Endothelial cell of umbilical vein (primary cell): ENCODE measurements at regions not wholly inside any gene's neighbourhood (a gene's known extent, or its start where the extent isn't known, plus 50 kb on each side); places are given as distances from the start of the nearest gene placed in this dataset.
A peak's percentile ranks its signal among the peaks of the same experiment; 100 is the strongest.

Experiments
- BruUV-seq: library from RNA; stranded (reverse); fragments of 400-500 nt; replicated peaks from 2 replicates; lab custom pipeline; 2021; lab: Mats Ljungman, UMichigan
- CTCF ChIA-PET: fragments of 300-600, 350-600 bp; sonication (Branson Sonifier 250); formaldehyde crosslinking; loops from one replicate; lab custom pipeline; 2021; ENCODE audit warnings: antibody characterized with exemption, inconsistent platforms; lab: Charles Lee
- POLR2A ChIA-PET: fragments of 300-600, 350-600 bp; sonication (Branson Sonifier 250); formaldehyde crosslinking; loops from one replicate; lab custom pipeline; 2021; ENCODE audit warnings: antibody characterized with exemption, inconsistent platforms; lab: Charles Lee
- DNase-seq: peaks from one replicate; pipeline ENCODE4 v3.0.0-alpha.2; 2011; ENCODE audit warnings: low read depth, low spot score
- FAIRE-seq: peaks from 2 replicates; lab custom pipeline; 2011; peaks lifted over from hg19 to GRCh38; lab: Jason Lieb, UNC
- H2AFZ ChIP-seq: 2 replicates; pipeline ENCODE4 v1.6.0; 2012; ENCODE audit warnings: low read depth, low read length, control low read depth, inconsistent platforms
- H3K27ac ChIP-seq: 2 replicates; pipeline ENCODE4 v1.5.1; 2011; ENCODE audit warnings: low read depth, mild to moderate bottlenecking, control low read depth, low read length, moderate library complexity; ENCODE audit not compliant: insufficient read depth
- H3K27me3 ChIP-seq, 2 experiments: 2 replicates each; pipeline versions ENCODE4 v1.6.0 to v1.6.1; 2011; ENCODE audit warnings: low read length in 2 of 2, mixed read lengths in 1 of 2; ENCODE audit not compliant: control insufficient read depth in 2 of 2, insufficient read depth in 2 of 2
- H3K36me3 ChIP-seq, 2 experiments: 2 replicates in 1 of 2; 3 replicates in 1 of 2; pipeline ENCODE4 v1.5.1; 2011; ENCODE audit warnings: low read length in 2 of 2, mild to moderate bottlenecking in 1 of 2, moderate library complexity in 1 of 2; ENCODE audit not compliant: control insufficient read depth in 2 of 2, insufficient read depth in 2 of 2; ENCODE audit errors: extremely low read depth in 1 of 2
- H3K4me1 ChIP-seq: 3 replicates; pipeline ENCODE4 v1.5.1; 2011; ENCODE audit warnings: mild to moderate bottlenecking, low read length; ENCODE audit not compliant: control insufficient read depth, insufficient read depth; ENCODE audit errors: extremely low read depth
- H3K4me2 ChIP-seq: 2 replicates; pipeline ENCODE4 v1.6.1; 2011; ENCODE audit warnings: low read length, control low read depth, mixed read lengths; ENCODE audit not compliant: insufficient read depth
- H3K4me3 ChIP-seq, 3 experiments: fragments of 200-600 bp in 1 of 3; sonication (generic), shearing (Covaris generic) in 1 of 3; replicated peaks in 1 of 3; 2 replicates each; pipeline ENCODE4 v1.5.1; 2011 to 2016; ENCODE audit warnings: control low read depth in 3 of 3, low read length in 3 of 3, mild to moderate bottlenecking in 2 of 3, inconsistent platforms in 1 of 3, low read depth in 1 of 3, moderate library complexity in 1 of 3; ENCODE audit not compliant: insufficient read depth in 1 of 3
- H3K79me2 ChIP-seq: 2 replicates; pipeline ENCODE4 v1.6.0; 2012; ENCODE audit warnings: low read length, inconsistent platforms; ENCODE audit not compliant: control insufficient read depth, insufficient read depth
- H3K9ac ChIP-seq: replicated peaks from 2 replicates; pipeline ENCODE3; 2011; ENCODE audit warnings: low read length, control low read depth; ENCODE audit not compliant: insufficient read depth; ENCODE audit errors: extremely low read depth
- H3K9me1 ChIP-seq: replicated peaks from 3 replicates; pipeline ENCODE4 v1.6.0; 2011; ENCODE audit warnings: mild to moderate bottlenecking, low read length; ENCODE audit not compliant: control insufficient read depth, insufficient read depth; ENCODE audit errors: extremely low read depth
- H3K9me3 ChIP-seq: replicated peaks from 2 replicates; pipeline ENCODE4 v1.5.1; 2012; ENCODE audit warnings: low read length, inconsistent platforms; ENCODE audit not compliant: control insufficient read depth, insufficient read depth
- H4K20me1 ChIP-seq: replicated peaks from 2 replicates; pipeline ENCODE3; 2011; ENCODE audit warnings: mild to moderate bottlenecking, low read length; ENCODE audit not compliant: control insufficient read depth, insufficient read depth; ENCODE audit errors: extremely low read depth
- EZH2 ChIP-seq: IDR thresholded peaks from 2 replicates; pipeline ENCODE4 v1.6.1; 2012; ENCODE audit warnings: borderline replicate concordance, low read depth, mild to moderate bottlenecking, moderate library complexity, low read length, inconsistent platforms; ENCODE audit not compliant: severe bottlenecking
- FOS ChIP-seq: IDR thresholded peaks from 2 replicates; pipeline ENCODE4 v1.6.1; 2011; ENCODE audit warnings: mild to moderate bottlenecking, low read length, moderate library complexity, borderline replicate concordance; ENCODE audit not compliant: insufficient read depth
- GATA2 ChIP-seq: IDR thresholded peaks from 2 replicates; pipeline ENCODE4 v1.7.0; 2011; ENCODE audit warnings: low read depth, mild to moderate bottlenecking, moderate library complexity, mixed read lengths, low read length; ENCODE audit not compliant: insufficient read length, insufficient read depth
- JUN ChIP-seq: IDR thresholded peaks from 2 replicates; pipeline ENCODE4 v1.6.1; 2011; ENCODE audit warnings: borderline replicate concordance, low read depth; ENCODE audit not compliant: insufficient read length, insufficient read depth
- MAX ChIP-seq: IDR thresholded peaks from 2 replicates; pipeline ENCODE4 v1.6.1; 2011; ENCODE audit not compliant: insufficient read depth, insufficient read length
- MYC ChIP-seq: IDR thresholded peaks from one replicate; pipeline ENCODE4 v1.6.1; 2011; ENCODE audit warnings: mild to moderate bottlenecking, low read depth, low read length
- POLR2A ChIP-seq: IDR thresholded peaks from 2 replicates; pipeline ENCODE4 v1.6.1; 2012; ENCODE audit warnings: low read depth, mild to moderate bottlenecking, control low read depth, low read length
- POLR2AphosphoS5 ChIP-seq: IDR thresholded peaks from 2 replicates; pipeline ENCODE4 v1.6.1; 2012; ENCODE audit warnings: low read depth, mild to moderate bottlenecking, control low read depth, low read length, moderate library complexity; ENCODE audit not compliant: insufficient read depth
- dilution Hi-C: fragments of 300-500 bp; cut with MboI; formaldehyde crosslinking; loops from one replicate; pipeline ENCODE4 v1.15.0; 2019; ENCODE audit warnings: low sequenced_read_pairs; ENCODE audit not compliant: extremely low pct_ligation_motif_present
- intact Hi-C: fragments of 100-400 bp; cut with micrococcal nuclease; formaldehyde crosslinking; loops from one replicate; pipeline ENCODE4 v1.10.0; 2022
- TF ChIP-seq, protein P1 (sequence below), 2 donors: IDR thresholded peaks; 1 replicate in 1 of 2; 2 replicates in 1 of 2; pipeline ENCODE4 v1.5.1; 2011; ENCODE audit warnings: low read length in 2 of 2, mild to moderate bottlenecking in 2 of 2, moderate library complexity in 2 of 2, control low read depth in 1 of 2, inconsistent platforms in 1 of 2, low read depth in 1 of 2; ENCODE audit not compliant: insufficient read depth in 1 of 2; ENCODE audit errors: extremely low read depth in 1 of 2

DNA sequence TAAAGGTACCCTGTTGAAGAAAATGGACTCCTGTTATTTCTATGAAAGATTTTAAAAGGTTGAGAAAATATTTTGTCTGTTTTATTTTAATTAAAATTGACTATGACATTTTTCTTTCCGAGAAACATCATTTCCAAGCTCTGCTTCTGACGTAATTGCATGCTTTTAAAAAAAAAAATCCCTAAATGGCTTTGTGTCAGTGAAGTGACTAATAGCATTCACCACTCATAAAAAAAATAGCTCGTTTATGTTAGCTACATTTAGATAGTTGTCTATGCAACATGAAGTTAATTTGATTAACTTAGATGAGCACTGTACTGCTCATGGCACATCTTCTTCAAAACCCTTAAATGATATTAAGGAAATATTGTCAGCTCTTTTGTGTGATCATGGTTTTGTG lies 105.1 kb upstream of the KLHL13 start:
- intact Hi-C loops = loop anchor here (10.0 kb wide), 1 partner anchor 317 kb away; no protein-coding TSS in a partner anchor
- H3K27ac ChIP-seq = no peak overlapping the region
- H3K9ac ChIP-seq = no peak overlapping the region

More for the DNA sequence above, 105.1 kb upstream of the KLHL13 start:
- H3K27me3 ChIP-seq = no peaks in the 10 kb centered on the region
- DNase-seq = peak; percentile 46
- no TSS peak for BruUV-seq
- TF ChIP-seq, protein P1, sequence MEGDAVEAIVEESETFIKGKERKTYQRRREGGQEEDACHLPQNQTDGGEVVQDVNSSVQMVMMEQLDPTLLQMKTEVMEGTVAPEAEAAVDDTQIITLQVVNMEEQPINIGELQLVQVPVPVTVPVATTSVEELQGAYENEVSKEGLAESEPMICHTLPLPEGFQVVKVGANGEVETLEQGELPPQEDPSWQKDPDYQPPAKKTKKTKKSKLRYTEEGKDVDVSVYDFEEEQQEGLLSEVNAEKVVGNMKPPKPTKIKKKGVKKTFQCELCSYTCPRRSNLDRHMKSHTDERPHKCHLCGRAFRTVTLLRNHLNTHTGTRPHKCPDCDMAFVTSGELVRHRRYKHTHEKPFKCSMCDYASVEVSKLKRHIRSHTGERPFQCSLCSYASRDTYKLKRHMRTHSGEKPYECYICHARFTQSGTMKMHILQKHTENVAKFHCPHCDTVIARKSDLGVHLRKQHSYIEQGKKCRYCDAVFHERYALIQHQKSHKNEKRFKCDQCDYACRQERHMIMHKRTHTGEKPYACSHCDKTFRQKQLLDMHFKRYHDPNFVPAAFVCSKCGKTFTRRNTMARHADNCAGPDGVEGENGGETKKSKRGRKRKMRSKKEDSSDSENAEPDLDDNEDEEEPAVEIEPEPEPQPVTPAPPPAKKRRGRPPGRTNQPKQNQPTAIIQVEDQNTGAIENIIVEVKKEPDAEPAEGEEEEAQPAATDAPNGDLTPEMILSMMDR (IDR thresholded peaks at IDR 0.05; ENCODE audit: extremely low read depth in 1 of 2, insufficient read depth in 1 of 2, low read depth in 1 of 2, low read length in 2 of 2) = no peak
- TF ChIP-seq POLR2A = no peak
- no peak for TF ChIP-seq EZH2
- TF ChIP-seq GATA2 = no peak
- TF ChIP-seq JUN = peak; percentile 16
- TF ChIP-seq MYC = no peak
- TF ChIP-seq MAX = no peak
- TF ChIP-seq POLR2AphosphoS5 = no peak
- TF ChIP-seq FOS = no peak
- H3K4me3 ChIP-seq = no peak overlapping the region
- H2AFZ ChIP-seq = no peak overlapping the region
- H3K36me3 ChIP-seq = no peaks in the 10 kb centered on the region
- H3K4me1 ChIP-seq = peaks cover 22% of the 10 kb centered on the region
- CTCF ChIA-PET = interaction anchor here (0.9 to 1.5 kb wide), 4 partner anchors 8 to 1732 kb away, joined by 3 to 4 read pairs (median 3); no protein-coding TSS in a partner anchor
- H3K9me3 ChIP-seq = no peaks in the 10 kb centered on the region
- H3K79me2 ChIP-seq = no peaks in the 10 kb centered on the region
- peak overlapping the region; percentile 17 for H3K4me2 ChIP-seq
- H3K9me1 ChIP-seq = no peaks in the 10 kb centered on the region
- dilution Hi-C loops = no loop called here
- POLR2A ChIA-PET = no interaction called here
- H4K20me1 ChIP-seq = no peaks in the 10 kb centered on the region
- no peak for FAIRE-seq
